Fibroblast of lung (primary cell): ENCODE measurements at regions not wholly inside any gene's neighbourhood (a gene's known extent, or its start where the extent isn't known, plus 50 kb on each side); places are given as distances from the start of the nearest gene placed in this dataset.
"Not testable (repeated sequence)": the region's sequence is repeated elsewhere in the genome, so short reads cannot be mapped to it uniquely, and the experiment has no call there.

Experiments
- DNase-seq, 2 donors: peaks; one replicate each; pipeline versions ENCODE4 v3.0.0 to v3.0.0-alpha.2; 2010; ENCODE audit warnings: low read depth in 2 of 2
- H2AFZ ChIP-seq: 2 replicates; pipeline ENCODE4 v1.5.1; 2012; ENCODE audit warnings: low read length, control low read depth, inconsistent platforms
- H3K27ac ChIP-seq: 2 replicates; pipeline ENCODE4 v1.5.1; 2011; ENCODE audit warnings: low read length, control low read depth; ENCODE audit not compliant: insufficient read depth
- H3K27me3 ChIP-seq: 2 replicates; pipeline ENCODE4 v1.5.1; 2011; ENCODE audit warnings: mild to moderate bottlenecking, low read length; ENCODE audit not compliant: control insufficient read depth, insufficient read depth
- H3K36me3 ChIP-seq: 2 replicates; pipeline ENCODE4 v1.5.1; 2011; ENCODE audit warnings: low read length; ENCODE audit not compliant: control insufficient read depth, insufficient read depth
- H3K4me1 ChIP-seq: 2 replicates; pipeline ENCODE4 v1.5.1; 2011; ENCODE audit warnings: low read length; ENCODE audit not compliant: control insufficient read depth, insufficient read depth; ENCODE audit errors: extremely low read depth
- H3K4me2 ChIP-seq: 2 replicates; pipeline ENCODE4 v1.5.1; 2011; ENCODE audit warnings: low read length, control low read depth; ENCODE audit not compliant: insufficient read depth; ENCODE audit errors: extremely low read depth
- H3K4me3 ChIP-seq, 4 experiments: fragments of 200-600 bp in 1 of 4; sonication (generic) in 1 of 4; replicated peaks in 1 of 4; 2 replicates each; pipeline ENCODE4 v1.5.1; 2011 to 2016; ENCODE audit warnings: low read length in 4 of 4, low read depth in 3 of 4, mild to moderate bottlenecking in 3 of 4, control low read depth in 2 of 4, inconsistent platforms in 1 of 4, mixed read lengths in 1 of 4; ENCODE audit not compliant: insufficient read depth in 1 of 4; ENCODE audit errors: control extremely low read depth in 1 of 4
- H3K79me2 ChIP-seq: 2 replicates; pipeline ENCODE4 v1.5.1; 2012; ENCODE audit warnings: mild to moderate bottlenecking, low read length, inconsistent platforms; ENCODE audit not compliant: control insufficient read depth, insufficient read depth
- H3K9ac ChIP-seq: 2 replicates; pipeline ENCODE4 v1.5.1; 2011; ENCODE audit warnings: mild to moderate bottlenecking, low read length, control low read depth; ENCODE audit not compliant: insufficient read depth
- H3K9me3 ChIP-seq: 2 replicates; pipeline ENCODE4 v1.5.1; 2012; ENCODE audit warnings: low read depth, low read length; ENCODE audit not compliant: control insufficient read depth, insufficient read depth
- H4K20me1 ChIP-seq: 2 replicates; pipeline ENCODE4 v1.5.1; 2011; ENCODE audit warnings: low read length; ENCODE audit not compliant: control insufficient read depth, insufficient read depth; ENCODE audit errors: extremely low read depth
- EZH2 ChIP-seq: IDR thresholded peaks from 2 replicates; pipeline ENCODE4 v1.5.1; 2012; ENCODE audit warnings: low read length, control low read depth, mild to moderate bottlenecking; ENCODE audit errors: missing control alignments
- TF ChIP-seq, protein P1 (sequence below), 2 donors: IDR thresholded peaks in 1 of 2; conservative IDR thresholded peaks in 1 of 2; 1 replicate in 1 of 2; 2 replicates in 1 of 2; pipeline ENCODE4 v1.5.1; 2011 to 2012; ENCODE audit warnings: low read length in 2 of 2, control low read depth in 1 of 2, inconsistent platforms in 1 of 2, low read depth in 1 of 2, mild to moderate bottlenecking in 1 of 2

DNA sequence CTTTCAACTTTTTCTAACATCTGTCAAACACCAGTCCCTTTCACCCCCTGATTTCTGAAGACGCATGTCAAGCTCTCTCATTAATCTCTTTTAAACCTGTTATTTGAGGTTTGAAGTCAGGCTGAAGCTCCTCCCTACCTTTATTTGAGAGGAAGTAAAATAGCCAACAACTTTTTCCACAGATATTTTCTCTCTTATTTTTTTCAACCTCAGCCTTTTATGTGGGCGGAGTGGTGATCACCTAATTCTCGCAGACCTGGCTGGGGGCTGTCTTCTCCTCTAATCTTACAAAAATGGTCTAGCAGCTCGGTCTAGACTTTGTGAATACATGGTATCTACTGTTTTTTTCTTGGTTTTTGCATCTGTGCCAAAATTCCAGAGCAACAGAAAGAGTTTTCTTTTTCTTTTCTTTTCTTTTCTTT is 395.7 kb upstream of the ACTBL2 start:
- Histone ChIP-seq H3K79me2 (no peaks in the 10 kb centered on the region), H3K4me2 (no peak overlapping the region), H2AFZ (no peak overlapping the region), H3K4me3 (no peak overlapping the region), H3K27me3 (no peaks in the 10 kb centered on the region), H3K27ac (no peak overlapping the region), H3K9me3 (no peaks in the 10 kb centered on the region), H3K9ac (no peak overlapping the region), H3K36me3 (no peaks in the 10 kb centered on the region), H4K20me1 (no peaks in the 10 kb centered on the region), H3K4me1 (no peaks in the 10 kb centered on the region)
- no peak for TF ChIP-seq EZH2
- TF ChIP-seq, protein P1, sequence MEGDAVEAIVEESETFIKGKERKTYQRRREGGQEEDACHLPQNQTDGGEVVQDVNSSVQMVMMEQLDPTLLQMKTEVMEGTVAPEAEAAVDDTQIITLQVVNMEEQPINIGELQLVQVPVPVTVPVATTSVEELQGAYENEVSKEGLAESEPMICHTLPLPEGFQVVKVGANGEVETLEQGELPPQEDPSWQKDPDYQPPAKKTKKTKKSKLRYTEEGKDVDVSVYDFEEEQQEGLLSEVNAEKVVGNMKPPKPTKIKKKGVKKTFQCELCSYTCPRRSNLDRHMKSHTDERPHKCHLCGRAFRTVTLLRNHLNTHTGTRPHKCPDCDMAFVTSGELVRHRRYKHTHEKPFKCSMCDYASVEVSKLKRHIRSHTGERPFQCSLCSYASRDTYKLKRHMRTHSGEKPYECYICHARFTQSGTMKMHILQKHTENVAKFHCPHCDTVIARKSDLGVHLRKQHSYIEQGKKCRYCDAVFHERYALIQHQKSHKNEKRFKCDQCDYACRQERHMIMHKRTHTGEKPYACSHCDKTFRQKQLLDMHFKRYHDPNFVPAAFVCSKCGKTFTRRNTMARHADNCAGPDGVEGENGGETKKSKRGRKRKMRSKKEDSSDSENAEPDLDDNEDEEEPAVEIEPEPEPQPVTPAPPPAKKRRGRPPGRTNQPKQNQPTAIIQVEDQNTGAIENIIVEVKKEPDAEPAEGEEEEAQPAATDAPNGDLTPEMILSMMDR (conservative IDR thresholded peaks at IDR 0.05 in 1 of 2, IDR thresholded peaks at IDR 0.05 in 1 of 2; ENCODE audit: low read depth in 1 of 2, low read length in 2 of 2) = no peak
- DNase-seq = peak in 1 of 2 donors; percentile 57

DNA sequence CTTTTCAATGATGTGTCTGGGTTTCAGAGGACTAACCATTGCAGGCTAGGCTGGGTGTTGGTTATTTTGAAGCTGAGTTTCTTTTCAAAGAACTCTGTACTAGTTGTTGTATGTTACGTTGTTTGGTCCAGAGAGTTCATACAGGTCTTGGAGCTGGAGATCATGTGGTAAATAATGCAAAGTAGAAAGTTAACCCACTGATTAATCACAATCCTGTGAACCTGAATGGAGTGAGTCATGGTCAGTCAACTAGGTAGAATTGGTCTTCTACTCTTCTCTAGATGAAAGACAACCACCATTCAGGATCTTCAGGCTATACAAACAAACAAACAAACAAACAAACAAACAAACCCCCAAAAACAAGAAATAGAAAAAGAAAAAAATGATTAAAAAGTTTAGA is 388.9 kb upstream of the ACTBL2 start:
- H3K27ac ChIP-seq = no peak overlapping the region
- TF ChIP-seq EZH2 = no peak
- TF ChIP-seq, protein P1 (conservative IDR thresholded peaks at IDR 0.05 in 1 of 2, IDR thresholded peaks at IDR 0.05 in 1 of 2; ENCODE audit: low read depth in 1 of 2, low read length in 2 of 2) = no peak

DNA sequence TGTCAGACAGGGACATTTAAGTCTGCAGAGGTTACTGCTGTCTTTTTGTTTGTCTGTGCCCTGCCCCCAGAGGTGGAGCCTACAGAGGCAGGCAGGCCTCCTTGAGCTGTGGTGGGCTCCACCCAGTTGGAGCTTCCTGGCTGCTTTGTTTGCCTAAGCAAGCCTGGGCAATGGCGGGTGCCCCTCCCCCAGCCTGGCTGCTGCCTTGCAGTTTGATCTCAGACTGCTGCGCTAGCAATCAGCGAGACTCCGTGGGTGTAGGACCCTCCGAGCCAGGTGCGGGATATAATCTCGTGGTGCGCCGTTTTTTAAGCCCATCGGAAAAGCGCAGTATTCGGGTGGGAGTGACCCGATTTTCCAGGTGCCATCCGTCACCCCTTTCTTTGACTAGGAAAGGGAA is 387.7 kb upstream of the ACTBL2 start:
- not testable (repeated sequence) for H3K9ac ChIP-seq, DNase-seq, H3K27ac ChIP-seq, H3K36me3 ChIP-seq, H3K4me3 ChIP-seq, H3K9me3 ChIP-seq, H2AFZ ChIP-seq, H3K79me2 ChIP-seq, H3K27me3 ChIP-seq, H4K20me1 ChIP-seq, H3K4me1 ChIP-seq, H3K4me2 ChIP-seq

More for the DNA sequence above, 388.9 kb upstream of the ACTBL2 start:
- no peaks in the 10 kb centered on the region for H3K79me2 ChIP-seq
- H3K36me3 ChIP-seq = no peaks in the 10 kb centered on the region
- H3K4me3 ChIP-seq = no peak overlapping the region
- no peaks in the 10 kb centered on the region for H3K27me3 ChIP-seq
- H3K4me1 ChIP-seq = no peaks in the 10 kb centered on the region
- H3K4me2 ChIP-seq = no peak overlapping the region
- H3K9me3 ChIP-seq = no peaks in the 10 kb centered on the region
- H2AFZ ChIP-seq = no peak overlapping the region
- no peak overlapping the region for H3K9ac ChIP-seq
- H4K20me1 ChIP-seq = no peaks in the 10 kb centered on the region
- DNase-seq = no peak

DNA sequence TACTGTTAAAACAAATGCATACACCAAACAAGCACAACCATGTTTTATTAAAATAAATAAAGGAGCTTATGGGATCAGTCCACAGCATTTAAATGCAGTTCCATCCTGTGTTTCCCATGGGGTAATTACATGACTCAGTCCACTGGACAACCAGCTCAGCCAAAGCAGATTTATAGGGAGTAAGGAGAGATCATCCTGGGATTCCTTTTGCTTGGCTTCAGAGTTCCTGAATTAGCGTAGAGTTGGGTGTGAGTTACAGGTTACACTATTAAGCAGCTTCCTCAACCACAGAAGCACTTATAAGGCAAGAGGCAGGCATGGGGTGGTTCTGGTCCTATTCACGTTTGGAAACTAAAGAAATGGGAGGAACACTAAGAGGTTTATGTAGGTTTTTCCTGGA is 381.1 kb upstream of the ACTBL2 start:
- Histone ChIP-seq H3K9ac (no peak overlapping the region), H3K27ac (no peak overlapping the region)

More for the DNA sequence above, 381.1 kb upstream of the ACTBL2 start:
- no peak overlapping the region for H3K4me3 ChIP-seq
- no peaks in the 10 kb centered on the region for H3K36me3 ChIP-seq
- no peaks in the 10 kb centered on the region for H3K79me2 ChIP-seq
- H2AFZ ChIP-seq = no peak overlapping the region
- H3K27me3 ChIP-seq = no peaks in the 10 kb centered on the region
- no peaks in the 10 kb centered on the region for H3K4me1 ChIP-seq
- TF ChIP-seq EZH2 = no peak
- no peak overlapping the region for H3K4me2 ChIP-seq
- H3K9me3 ChIP-seq = no peaks in the 10 kb centered on the region
- peak in 1 of 2 donors; percentile 74 for DNase-seq
- H4K20me1 ChIP-seq = no peaks in the 10 kb centered on the region
